Fibroblast of pulmonary artery (primary cell): ENCODE measurements at regions not wholly inside any gene's neighbourhood (a gene's known extent, or its start where the extent isn't known, plus 50 kb on each side); places are given as distances from the start of the nearest gene placed in this dataset.

Experiments
- DNase-seq: peaks from one replicate; pipeline ENCODE4 v3.0.0-alpha.2; 2010; ENCODE audit warnings: low read depth
- H3K4me3 ChIP-seq: replicated peaks from 2 replicates; pipeline ENCODE4 v1.5.1; 2011; ENCODE audit warnings: low read depth, mild to moderate bottlenecking, control low read depth, low read length, moderate library complexity
- CTCF ChIP-seq: IDR thresholded peaks from 2 replicates; pipeline ENCODE4 v1.5.1; 2011; ENCODE audit warnings: mild to moderate bottlenecking, control low read depth, low read length, inconsistent platforms; ENCODE audit errors: missing control alignments

DNA sequence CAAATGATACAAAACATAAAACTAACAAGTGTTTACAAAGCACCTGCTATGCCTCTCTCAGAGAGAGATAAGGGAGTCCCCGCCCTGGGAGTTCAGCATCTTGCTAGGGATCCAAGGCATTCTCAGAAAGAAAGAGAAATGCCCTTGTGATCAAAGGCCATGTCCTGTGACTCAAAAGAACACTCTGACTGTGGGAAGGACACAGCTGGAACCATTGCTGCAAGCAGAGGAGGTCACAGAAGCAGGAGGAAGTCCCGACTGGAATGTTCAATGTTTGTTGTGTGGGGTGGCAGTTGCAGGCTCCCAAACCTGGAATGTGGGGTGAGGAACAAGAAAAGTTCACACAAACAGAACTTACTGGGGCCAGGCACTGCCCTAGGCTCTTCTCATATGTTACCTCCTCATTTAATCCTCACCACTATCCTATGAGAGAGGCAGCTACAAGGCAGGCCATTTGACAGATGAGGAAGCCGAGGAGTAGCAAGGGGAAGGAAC lies 93.0 kb upstream of the GRIK3 start:
- TF ChIP-seq CTCF: no peak
- no peak overlapping the region for H3K4me3 ChIP-seq
- DNase-seq: no peak

DNA sequence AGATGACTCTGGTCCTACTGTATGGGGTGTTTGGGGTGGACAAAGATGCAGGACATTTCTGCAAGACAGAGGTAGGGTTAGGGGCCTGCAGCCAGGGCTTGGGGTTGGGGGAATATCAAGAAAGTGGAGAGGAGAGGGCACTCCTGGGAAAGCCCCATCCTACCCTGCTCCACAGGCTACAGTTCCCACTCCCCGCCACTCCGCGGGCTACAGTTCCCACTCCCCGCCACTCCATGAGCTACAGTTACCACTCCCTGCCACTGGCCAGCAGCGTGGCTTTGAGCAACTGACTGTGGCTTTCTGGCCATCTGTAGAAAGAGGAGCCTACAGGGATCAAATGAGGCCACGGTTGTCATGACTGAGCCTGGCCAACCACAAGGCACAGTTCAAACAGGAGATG lies 93.8 kb upstream of the GRIK3 start:
- no peak for TF ChIP-seq CTCF
- H3K4me3 ChIP-seq: no peak overlapping the region
- no peak for DNase-seq

DNA sequence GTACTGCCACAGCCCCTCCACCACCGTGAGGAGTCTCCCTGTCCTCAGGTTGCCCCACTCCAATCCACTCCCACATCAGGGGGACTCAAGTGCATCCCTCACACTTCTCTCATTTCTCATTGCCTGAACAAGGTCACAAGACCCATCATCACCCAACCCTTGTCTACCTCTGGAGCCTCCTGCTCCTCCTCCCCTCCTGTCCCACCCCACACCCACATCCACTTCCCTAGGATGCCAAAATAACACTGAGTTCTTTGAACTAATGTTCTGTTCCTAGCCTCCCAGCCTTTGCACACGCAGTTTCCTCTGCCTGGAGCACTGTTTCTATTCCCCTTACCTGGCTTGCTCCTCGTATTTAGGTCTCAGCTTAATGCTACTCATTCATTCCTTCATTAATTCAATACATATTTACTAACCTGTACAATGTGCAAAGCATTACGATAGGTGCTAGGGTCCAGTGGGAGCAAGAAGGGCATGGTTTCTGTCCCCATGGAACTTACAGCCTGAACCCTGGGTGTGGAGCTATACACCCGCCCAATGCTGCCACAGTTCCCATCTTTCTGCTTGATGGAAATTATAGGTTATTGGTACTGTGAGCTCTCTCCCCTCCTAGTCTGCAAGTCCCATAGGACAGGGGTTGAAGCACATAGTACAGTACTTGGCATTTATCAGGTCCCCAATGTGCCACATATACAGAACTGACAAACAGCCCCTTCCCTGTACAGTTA lies 96.1 kb upstream of the GRIK3 start:
- no peak overlapping the region for H3K4me3 ChIP-seq
- no peak for DNase-seq
- TF ChIP-seq CTCF: no peak

GRCh38 chr1:37131281-37131680 lies 97.0 kb upstream of the GRIK3 start:
- DNase-seq: no peak
- no peak overlapping the region for H3K4me3 ChIP-seq
- no peak for TF ChIP-seq CTCF

DNA sequence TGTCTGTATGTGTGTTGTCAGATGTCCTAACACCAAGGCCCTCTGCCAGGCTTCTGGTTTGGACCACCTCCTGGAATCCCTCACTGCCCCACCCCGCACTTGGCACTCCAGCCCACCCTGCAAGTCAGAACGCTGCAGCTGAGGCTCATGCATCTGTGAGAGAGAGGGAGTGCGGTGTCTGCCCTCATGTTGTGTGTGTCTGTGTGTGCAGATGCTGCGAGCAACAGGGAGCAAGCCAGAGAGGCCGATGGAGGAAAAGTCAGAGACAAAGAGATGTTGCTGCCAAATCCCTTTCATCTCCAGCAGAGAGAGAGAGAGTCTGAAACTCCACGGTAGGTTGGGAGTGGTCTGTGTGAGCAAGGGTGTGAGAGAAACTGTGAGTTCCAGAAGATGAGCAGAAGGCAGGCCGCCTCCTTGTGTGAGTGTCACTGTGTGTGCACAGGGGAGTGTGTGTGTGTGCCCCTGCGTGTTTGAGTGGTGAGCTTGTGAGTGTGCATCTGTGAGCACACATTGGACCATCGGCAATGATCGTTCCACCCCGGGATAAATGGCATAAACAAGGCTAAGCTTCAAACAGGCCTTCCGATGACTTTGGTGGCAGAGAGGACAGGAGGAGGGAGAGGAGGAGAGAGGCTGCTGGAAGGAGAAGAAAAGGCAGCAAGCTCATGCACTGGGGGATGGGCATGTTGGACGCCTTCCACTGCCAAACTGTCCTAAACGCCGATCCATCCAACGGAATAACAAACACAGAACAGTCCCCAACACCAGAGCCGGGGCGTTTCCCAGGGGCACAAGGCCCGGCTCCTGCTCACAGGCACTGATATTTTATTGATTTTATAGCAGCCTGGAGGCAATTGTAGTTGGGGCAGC lies 99.2 kb upstream of the GRIK3 start:
- TF ChIP-seq CTCF: no peak
- no peak for DNase-seq
- H3K4me3 ChIP-seq: no peak overlapping the region

DNA sequence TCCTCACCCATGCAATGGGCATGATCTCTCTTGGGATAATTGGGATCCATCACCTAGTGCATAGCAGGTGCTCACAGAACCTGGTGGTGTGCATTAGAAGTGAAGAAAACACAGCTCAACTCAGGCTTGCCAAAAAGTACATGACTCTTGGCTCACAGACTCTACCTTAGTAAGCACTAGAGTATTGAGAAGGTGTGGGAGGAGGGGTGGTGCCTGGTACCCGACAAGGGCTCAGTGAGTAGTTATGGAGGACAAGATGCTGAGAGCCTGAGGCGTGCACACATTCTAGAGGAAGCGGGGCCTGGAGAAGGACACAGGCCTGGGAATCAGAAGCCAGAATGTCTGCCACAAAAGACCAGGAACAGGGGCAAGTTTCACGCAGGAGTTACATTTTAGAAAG lies 100.3 kb upstream of the GRIK3 start:
- no peak for DNase-seq
- H3K4me3 ChIP-seq: no peak overlapping the region

More for the DNA sequence above, 100.3 kb upstream of the GRIK3 start:
- TF ChIP-seq CTCF: no peak
